CD14-positive monocyte (primary cell): ENCODE measurements at regions not wholly inside any gene's neighbourhood (a gene's known extent, or its start where the extent isn't known, plus 50 kb on each side); places are given as distances from the start of the nearest gene placed in this dataset.

Experiments used
- DNase-seq, 3 donors: peaks; one replicate each; pipeline ENCODE4 v3.0.0-alpha.2; 2011 to 2022
- H2AFZ ChIP-seq: 2 replicates; pipeline ENCODE4 v1.6.0; 2012; ENCODE audit warnings: mild to moderate bottlenecking, low read depth, low read length, inconsistent platforms; ENCODE audit not compliant: insufficient read depth, poor library complexity, severe bottlenecking
- H3K27ac ChIP-seq, 2 donors: 1 replicate in 1 of 2; 2 replicates in 1 of 2; pipeline ENCODE4 v1.5.1; 2012 to 2013; ENCODE audit warnings: low read length in 2 of 2, control low read depth in 1 of 2, inconsistent platforms in 1 of 2, low read depth in 1 of 2, mild to moderate bottlenecking in 1 of 2
- H3K27me3 ChIP-seq, 2 donors: one replicate each; pipeline versions ENCODE4 v1.6.0 to v1.6.1; 2011 to 2013; ENCODE audit warnings: low read length in 2 of 2; ENCODE audit not compliant: control insufficient read depth in 2 of 2, insufficient read depth in 2 of 2
- H3K36me3 ChIP-seq, 2 donors: replicated peaks in 1 of 2; 1 replicate in 1 of 2; 2 replicates in 1 of 2; pipeline versions ENCODE4 v1.5.1 to v1.6.1; 2012 to 2013; ENCODE audit warnings: low read length in 2 of 2, control low read depth in 1 of 2, inconsistent platforms in 1 of 2, mild to moderate bottlenecking in 1 of 2; ENCODE audit not compliant: insufficient read depth in 2 of 2, control insufficient read depth in 1 of 2
- H3K4me1 ChIP-seq, 2 donors: 1 replicate in 1 of 2; 2 replicates in 1 of 2; pipeline versions ENCODE4 v1.5.1 to v1.6.1; 2012 to 2013; ENCODE audit warnings: low read length in 2 of 2, control low read depth in 1 of 2, inconsistent platforms in 1 of 2, mild to moderate bottlenecking in 1 of 2, moderate library complexity in 1 of 2; ENCODE audit not compliant: insufficient read depth in 2 of 2, control insufficient read depth in 1 of 2
- H3K4me2 ChIP-seq: replicated peaks from 2 replicates; pipeline ENCODE3; 2012; ENCODE audit warnings: low read length, moderate library complexity, mild to moderate bottlenecking; ENCODE audit not compliant: poor library complexity, severe bottlenecking; ENCODE audit errors: extremely low read depth
- H3K4me3 ChIP-seq, 3 experiments: fragments of 200-600 bp in 1 of 3; sonication (generic) in 1 of 3; replicated peaks in 1 of 3; 1 replicate in 2 of 3; 2 replicates in 1 of 3; pipeline ENCODE4 v1.5.1; 2011 to 2013; ENCODE audit warnings: low read length in 3 of 3, mild to moderate bottlenecking in 3 of 3, control low read depth in 2 of 3, low read depth in 2 of 3, inconsistent platforms in 1 of 3, moderate library complexity in 1 of 3
- H3K79me2 ChIP-seq: 2 replicates; pipeline ENCODE4 v1.6.0; 2012; ENCODE audit warnings: mild to moderate bottlenecking, control low read depth, inconsistent platforms, low read length, moderate library complexity; ENCODE audit not compliant: insufficient read depth
- H3K9ac ChIP-seq: 2 replicates; pipeline ENCODE4 v1.6.0; 2017; ENCODE audit warnings: low read length, mild to moderate bottlenecking; ENCODE audit not compliant: insufficient read depth, poor library complexity, severe bottlenecking
- H3K9me3 ChIP-seq, 2 donors: replicated peaks in 1 of 2; 1 replicate in 1 of 2; 2 replicates in 1 of 2; pipeline versions ENCODE4 v1.5.1 to v1.6.1; 2012 to 2013; ENCODE audit warnings: low read length in 2 of 2, control low read depth in 1 of 2; ENCODE audit not compliant: control insufficient read depth in 1 of 2, insufficient read depth in 1 of 2
- H4K20me1 ChIP-seq: 2 replicates; pipeline ENCODE4 v1.6.0; 2012; ENCODE audit warnings: mild to moderate bottlenecking, low read length, control low read depth, moderate library complexity; ENCODE audit not compliant: insufficient read depth
- H3K27ac Mint-ChIP-seq, 7 donors: one replicate each; pipeline ENCODE4 v1.8.0; 2020; ENCODE audit warnings: mild to moderate bottlenecking in 7 of 7, mixed read lengths in 7 of 7, moderate library complexity in 6 of 7, inconsistent platforms in 2 of 7
- H3K27me3 Mint-ChIP-seq, 3 donors: one replicate each; pipeline ENCODE4 v1.8.0; 2021 to 2022; ENCODE audit warnings: low read depth in 3 of 3, mild to moderate bottlenecking in 3 of 3, mixed read lengths in 3 of 3, moderate library complexity in 3 of 3, inconsistent platforms in 1 of 3
- H3K36me3 Mint-ChIP-seq, 2 donors: one replicate each; pipeline ENCODE4 v1.8.0; 2020; ENCODE audit warnings: mixed read lengths in 2 of 2, inconsistent platforms in 1 of 2, mild to moderate bottlenecking in 1 of 2
- H3K4me1 Mint-ChIP-seq: one replicate; pipeline ENCODE4 v1.8.0; 2020; ENCODE audit warnings: mild to moderate bottlenecking, mixed read lengths
- H3K4me3 Mint-ChIP-seq, 2 donors: one replicate each; pipeline ENCODE4 v1.8.0; 2020; ENCODE audit warnings: mild to moderate bottlenecking in 2 of 2, mixed read lengths in 2 of 2, moderate library complexity in 1 of 2
- H3K9me3 Mint-ChIP-seq, 7 donors: one replicate each; pipeline ENCODE4 v1.8.0; 2020 to 2022; ENCODE audit warnings: mixed read lengths in 7 of 7, mild to moderate bottlenecking in 6 of 7, moderate library complexity in 6 of 7, inconsistent platforms in 2 of 7
- WGBS: methylation state at CpG from one replicate; pipeline ENCODE4 v1.1.5; 2013; ENCODE audit warnings: missing lambda C conversion rate; ENCODE audit not compliant: insufficient coverage; 5-methylcytosine and 5-hydroxymethylcytosine counted together
- intact Hi-C, 2 donors: fragments of 100-400 bp; cut with micrococcal nuclease; formaldehyde crosslinking; loops; one replicate each; pipeline versions ENCODE4 v1.15.0 to v1.15.1; 2023
- TF ChIP-seq, protein P1 (sequence below): fragments of 200-600 bp; IDR thresholded peaks from one replicate; pipeline ENCODE4 v1.8.0; 2022; ENCODE audit warnings: antibody characterized with exemption, mild to moderate bottlenecking

DNA sequence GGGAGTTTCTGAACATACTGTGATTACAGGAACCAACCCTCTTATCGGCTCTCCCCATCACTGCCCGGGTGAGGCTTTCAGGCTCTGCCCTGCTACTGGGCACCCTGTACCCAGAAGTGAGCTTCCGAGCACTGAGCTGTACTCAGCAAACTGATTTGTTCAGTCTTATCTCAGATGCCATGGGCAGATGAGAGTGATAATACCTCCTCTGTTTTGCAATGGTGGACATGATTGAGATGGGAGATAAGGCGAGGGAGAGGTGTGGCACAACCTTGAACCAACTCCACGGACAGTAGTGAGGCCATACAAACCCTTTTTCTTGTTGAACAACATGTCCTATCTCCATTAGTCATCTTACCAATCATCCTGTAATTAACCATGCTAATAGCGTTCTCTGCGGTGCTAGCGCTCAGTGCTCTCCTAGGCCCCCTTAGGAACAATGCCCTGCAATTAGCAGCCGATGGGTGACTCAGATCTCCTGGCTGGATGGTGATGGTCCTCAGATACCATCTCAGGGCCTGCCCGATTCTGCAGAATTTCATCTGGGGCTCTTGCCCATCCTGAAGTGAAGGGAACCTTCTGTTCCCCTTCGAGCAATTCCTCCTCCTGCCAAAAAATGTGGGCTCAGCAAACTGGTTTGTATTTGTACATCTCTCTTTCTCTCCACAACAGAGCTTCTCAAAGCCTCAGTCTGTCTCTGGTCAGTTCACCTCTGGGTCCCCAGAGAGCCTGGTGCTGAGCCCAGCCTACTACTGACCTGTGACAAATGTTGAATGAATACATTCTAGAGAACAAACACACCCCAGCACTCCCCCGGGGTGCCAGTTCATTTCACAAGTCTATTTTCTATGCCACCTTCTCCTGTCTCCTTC lies 139.3 kb upstream of the IRX3 start:
- no peaks in the 10 kb centered on the region for H3K4me1 Mint-ChIP-seq
- H3K27me3 Mint-ChIP-seq: peaks cover 18 to 31% (median 30%) of the 10 kb centered on the region in 3 donors
- H3K27me3 ChIP-seq: peaks cover 15 to 18% of the 10 kb centered on the region in 2 donors
- no peaks in the 10 kb centered on the region for H4K20me1 ChIP-seq
- TF ChIP-seq, protein P1, sequence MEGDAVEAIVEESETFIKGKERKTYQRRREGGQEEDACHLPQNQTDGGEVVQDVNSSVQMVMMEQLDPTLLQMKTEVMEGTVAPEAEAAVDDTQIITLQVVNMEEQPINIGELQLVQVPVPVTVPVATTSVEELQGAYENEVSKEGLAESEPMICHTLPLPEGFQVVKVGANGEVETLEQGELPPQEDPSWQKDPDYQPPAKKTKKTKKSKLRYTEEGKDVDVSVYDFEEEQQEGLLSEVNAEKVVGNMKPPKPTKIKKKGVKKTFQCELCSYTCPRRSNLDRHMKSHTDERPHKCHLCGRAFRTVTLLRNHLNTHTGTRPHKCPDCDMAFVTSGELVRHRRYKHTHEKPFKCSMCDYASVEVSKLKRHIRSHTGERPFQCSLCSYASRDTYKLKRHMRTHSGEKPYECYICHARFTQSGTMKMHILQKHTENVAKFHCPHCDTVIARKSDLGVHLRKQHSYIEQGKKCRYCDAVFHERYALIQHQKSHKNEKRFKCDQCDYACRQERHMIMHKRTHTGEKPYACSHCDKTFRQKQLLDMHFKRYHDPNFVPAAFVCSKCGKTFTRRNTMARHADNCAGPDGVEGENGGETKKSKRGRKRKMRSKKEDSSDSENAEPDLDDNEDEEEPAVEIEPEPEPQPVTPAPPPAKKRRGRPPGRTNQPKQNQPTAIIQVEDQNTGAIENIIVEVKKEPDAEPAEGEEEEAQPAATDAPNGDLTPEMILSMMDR: no peak
- no peak for DNase-seq
- H3K4me3 Mint-ChIP-seq: no peak overlapping the region
- H3K9me3 ChIP-seq: peaks cover 0 to 9% of the 10 kb centered on the region in 2 donors
- H2AFZ ChIP-seq: no peak overlapping the region
- H3K36me3 Mint-ChIP-seq: no peaks in the 10 kb centered on the region
- no peak overlapping the region for H3K9ac ChIP-seq
- no peak overlapping the region for H3K27ac ChIP-seq
- H3K36me3 ChIP-seq: no peaks in the 10 kb centered on the region
- peaks cover 0 to 12% (median 10%) of the 10 kb centered on the region in 7 donors for H3K9me3 Mint-ChIP-seq
- no peak overlapping the region for H3K4me3 ChIP-seq
- H3K27ac Mint-ChIP-seq: peak overlapping the region in 1 of 7 donors; percentile 28
- intact Hi-C loops: no loop called here
- H3K79me2 ChIP-seq: no peaks in the 10 kb centered on the region
- H3K4me2 ChIP-seq: no peak overlapping the region
- 81% methylated on average over 7 of the region's 12 CpGs for WGBS
- no peaks in the 10 kb centered on the region for H3K4me1 ChIP-seq

DNA sequence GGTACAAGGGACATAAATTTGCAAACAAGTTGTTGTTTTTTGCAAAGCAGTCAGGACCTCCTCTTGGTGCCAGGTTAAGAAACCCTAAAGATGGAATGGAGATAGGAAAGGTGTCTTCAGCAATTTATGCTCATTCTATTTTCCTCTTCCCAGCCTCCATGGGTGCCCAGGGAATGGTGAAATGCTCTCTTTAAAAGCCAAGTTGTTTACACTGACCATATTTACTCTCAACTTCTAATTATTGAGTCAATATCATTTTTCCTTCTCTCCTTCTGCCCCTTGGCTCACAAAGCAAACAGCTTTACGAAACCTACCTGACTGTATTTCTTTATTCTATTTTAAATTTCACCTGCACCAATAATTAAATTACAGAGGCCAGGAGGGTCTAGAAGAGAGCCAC lies 138.5 kb upstream of the IRX3 start:
- H3K9me3 Mint-ChIP-seq: peaks cover 0 to 10% (median 5%) of the 10 kb centered on the region in 7 donors
- DNase-seq: no peak
- Histone ChIP-seq H3K27me3 (peaks cover 7 to 9% of the 10 kb centered on the region in 2 donors), H3K79me2 (no peaks in the 10 kb centered on the region), H4K20me1 (no peaks in the 10 kb centered on the region), H3K4me1 (no peaks in the 10 kb centered on the region), H3K4me2 (no peak overlapping the region), H3K27ac (no peak overlapping the region), H3K36me3 (no peaks in the 10 kb centered on the region), H3K9ac (no peak overlapping the region), H2AFZ (no peak overlapping the region), H3K9me3 (peaks cover 0 to 9% of the 10 kb centered on the region in 2 donors), H3K4me3 (no peak overlapping the region)
- H3K4me1 Mint-ChIP-seq: no peaks in the 10 kb centered on the region
- H3K4me3 Mint-ChIP-seq: no peak overlapping the region
- no peaks in the 10 kb centered on the region for H3K36me3 Mint-ChIP-seq
- peaks cover 10 to 23% (median 22%) of the 10 kb centered on the region in 3 donors for H3K27me3 Mint-ChIP-seq
- no CpG with 5 or more reads among the region's 1 CpG for WGBS
- TF ChIP-seq, protein P1: no peak
- H3K27ac Mint-ChIP-seq: no peak overlapping the region
- intact Hi-C loops: no loop called here
